HEK293 (cell line): ENCODE measurements at regions not wholly inside any gene's neighbourhood (a gene's known extent, or its start where the extent isn't known, plus 50 kb on each side); places are given as distances from the start of the nearest gene placed in this dataset.

Source experiments
- CTCF ChIA-PET: fragments of 350-600 bp; formaldehyde crosslinking; extraction: SDS; loops from one replicate; lab custom pipeline; 2021; ENCODE audit warnings: antibody characterized with exemption; lab: Yijun Ruan, JAX
- POLR2A ChIA-PET: fragments of 300-600 bp; formaldehyde crosslinking; extraction: SDS; loops from one replicate; lab custom pipeline; 2020; ENCODE audit warnings: antibody characterized with exemption, inconsistent platforms; lab: Yijun Ruan, JAX
- H3K27ac ChIP-seq: fragments of 200-500 bp; sonication (Bioruptor generic); 2 replicates; pipeline ENCODE4 v1.5.1; 2014; ENCODE audit warnings: low read depth, low read length, control low read depth, inconsistent platforms; ENCODE audit errors: extremely low read depth
- H3K36me3 ChIP-seq, 2 experiments: fragments of 200-500 bp in 1 of 2; sonication (Bioruptor generic) in 1 of 2; 1 replicate in 1 of 2; 2 replicates in 1 of 2; pipeline ENCODE4 v1.5.1; 2014 to 2017; ENCODE audit warnings: inconsistent platforms in 2 of 2, low read length in 2 of 2; ENCODE audit not compliant: control insufficient read depth in 2 of 2, insufficient read depth in 1 of 2
- H3K4me1 ChIP-seq: fragments of 200-500 bp; sonication (Bioruptor generic); 2 replicates; pipeline ENCODE4 v1.5.1; 2014; ENCODE audit warnings: mild to moderate bottlenecking, low read length, inconsistent platforms; ENCODE audit not compliant: control insufficient read depth, insufficient read depth
- H3K4me3 ChIP-seq: 2 replicates; pipeline ENCODE4 v1.5.1; 2011; ENCODE audit warnings: low read depth, mild to moderate bottlenecking, control low read depth, low read length, moderate library complexity
- H3K9me3 ChIP-seq: fragments of 200-500 bp; sonication (Bioruptor generic); 2 replicates; pipeline ENCODE4 v1.5.1; 2014; ENCODE audit warnings: low read depth, low read length, inconsistent platforms; ENCODE audit not compliant: control insufficient read depth, insufficient read depth
- ATF2 ChIP-seq: fragments of 450-650 bp; formaldehyde crosslinking; IDR thresholded peaks from 2 replicates; pipeline ENCODE4 v1.5.1; 2016; ENCODE audit warnings: missing biosample characterization, missing genetic modification characterization, low read depth
- GLI4 ChIP-seq: fragments of 450-650 bp; formaldehyde crosslinking; IDR thresholded peaks from 2 replicates; pipeline ENCODE4 v1.5.1; 2016; ENCODE audit warnings: missing biosample characterization, missing genetic modification characterization
- KLF9 ChIP-seq: fragments of 450-650 bp; formaldehyde crosslinking; IDR thresholded peaks from 2 replicates; pipeline ENCODE4 v1.5.1; 2016; ENCODE audit warnings: missing biosample characterization, missing genetic modification characterization, low read depth
- RBAK ChIP-seq: fragments of 450-650 bp; formaldehyde crosslinking; IDR thresholded peaks from 2 replicates; pipeline ENCODE4 v1.5.1; 2016; ENCODE audit warnings: missing biosample characterization, missing genetic modification characterization
- SCRT1 ChIP-seq: fragments of 450-650 bp; formaldehyde crosslinking; IDR thresholded peaks from 2 replicates; pipeline ENCODE4 v1.5.1; 2016; ENCODE audit warnings: missing biosample characterization, missing genetic modification characterization, borderline replicate concordance
- ZBTB21 ChIP-seq: fragments of 450-650 bp; formaldehyde crosslinking; IDR thresholded peaks from 2 replicates; pipeline ENCODE4 v1.5.1; 2017; ENCODE audit warnings: missing biosample characterization, missing genetic modification characterization
- ZBTB49 ChIP-seq: fragments of 450-650 bp; formaldehyde crosslinking; IDR thresholded peaks from 2 replicates; pipeline ENCODE4 v1.5.1; 2016; ENCODE audit warnings: missing biosample characterization, missing genetic modification characterization, low read depth
- ZBTB6 ChIP-seq: fragments of 450-650 bp; formaldehyde crosslinking; IDR thresholded peaks from 2 replicates; pipeline ENCODE4 v1.5.1; 2017; ENCODE audit warnings: missing biosample characterization, missing genetic modification characterization
- ZFP37 ChIP-seq: fragments of 450-650 bp; formaldehyde crosslinking; IDR thresholded peaks from 2 replicates; pipeline ENCODE4 v1.5.1; 2016; ENCODE audit warnings: missing biosample characterization, missing genetic modification characterization
- ZNF140 ChIP-seq: fragments of 450-650 bp; formaldehyde crosslinking; IDR thresholded peaks from 2 replicates; pipeline ENCODE4 v1.5.1; 2016; ENCODE audit warnings: missing biosample characterization, missing genetic modification characterization
- ZNF184 ChIP-seq: fragments of 450-650 bp; IDR thresholded peaks from 2 replicates; pipeline ENCODE4 v1.5.1; 2018; ENCODE audit warnings: missing biosample characterization, mild to moderate bottlenecking, missing genetic modification characterization
- ZNF214 ChIP-seq: fragments of 450-650 bp; formaldehyde crosslinking; IDR thresholded peaks from 2 replicates; pipeline ENCODE4 v1.5.1; 2017; ENCODE audit warnings: missing biosample characterization, mild to moderate bottlenecking, missing genetic modification characterization, borderline replicate concordance
- ZNF239 ChIP-seq: fragments of 450-650 bp; formaldehyde crosslinking; IDR thresholded peaks from 2 replicates; pipeline ENCODE4 v1.5.1; 2016; ENCODE audit warnings: missing biosample characterization, missing genetic modification characterization
- ZNF24 ChIP-seq: fragments of 450-650 bp; formaldehyde crosslinking; IDR thresholded peaks from 2 replicates; pipeline ENCODE4 v1.5.1; 2016; ENCODE audit warnings: missing biosample characterization, missing genetic modification characterization
- ZNF248 ChIP-seq: fragments of 450-650 bp; formaldehyde crosslinking; IDR thresholded peaks from 2 replicates; pipeline ENCODE4 v1.5.1; 2017; ENCODE audit warnings: missing biosample characterization, missing genetic modification characterization
- ZNF266 ChIP-seq: fragments of 450-650 bp; formaldehyde crosslinking; IDR thresholded peaks from 2 replicates; pipeline ENCODE4 v1.5.1; 2016; ENCODE audit warnings: missing biosample characterization, missing genetic modification characterization, low read depth
- ZNF280C ChIP-seq: fragments of 450-650 bp; formaldehyde crosslinking; IDR thresholded peaks from 2 replicates; pipeline ENCODE4 v1.5.1; 2016; ENCODE audit warnings: missing biosample characterization, missing genetic modification characterization
- ZNF398 ChIP-seq: fragments of 450-650 bp; formaldehyde crosslinking; IDR thresholded peaks from 2 replicates; pipeline ENCODE4 v1.5.1; 2017; ENCODE audit warnings: missing biosample characterization, missing genetic modification characterization
- ZNF423 ChIP-seq: fragments of 450-650 bp; formaldehyde crosslinking; IDR thresholded peaks from 2 replicates; pipeline ENCODE4 v1.5.1; 2016; ENCODE audit warnings: missing biosample characterization, missing genetic modification characterization
- ZNF501 ChIP-seq: fragments of 450-650 bp; formaldehyde crosslinking; IDR thresholded peaks from 2 replicates; pipeline ENCODE4 v1.5.1; 2016; ENCODE audit warnings: missing biosample characterization, missing genetic modification characterization
- ZNF510 ChIP-seq: fragments of 450-650 bp; formaldehyde crosslinking; IDR thresholded peaks from 2 replicates; pipeline ENCODE4 v1.5.1; 2018; ENCODE audit warnings: mild to moderate bottlenecking, missing genetic modification characterization, missing biosample characterization; ENCODE audit not compliant: insufficient replicate concordance
- ZNF610 ChIP-seq: fragments of 450-650 bp; formaldehyde crosslinking; IDR thresholded peaks from 2 replicates; pipeline ENCODE4 v1.5.1; 2016; ENCODE audit warnings: missing biosample characterization, missing genetic modification characterization, borderline replicate concordance
- ZNF777 ChIP-seq: fragments of 450-650 bp; formaldehyde crosslinking; IDR thresholded peaks from 2 replicates; pipeline ENCODE4 v1.5.1; 2017; ENCODE audit warnings: missing biosample characterization, missing genetic modification characterization, borderline replicate concordance
- ZNF843 ChIP-seq: fragments of 450-650 bp; formaldehyde crosslinking; IDR thresholded peaks from 2 replicates; pipeline ENCODE4 v1.5.1; 2016; ENCODE audit warnings: missing biosample characterization, missing genetic modification characterization

GRCh38 chr4:101464596-101464995, 117.3 kb upstream of the PPP3CA start:
- no peak overlapping the region for H3K4me3 ChIP-seq
- CTCF ChIA-PET = no interaction called here

GRCh38 chr4:101458914-101459313, 111.6 kb upstream of the PPP3CA start:
- Histone ChIP-seq H3K36me3 (no peaks in the 10 kb centered on the region), H3K9me3 (no peaks in the 10 kb centered on the region), H3K27ac (no peak overlapping the region), H3K4me3 (no peak overlapping the region), H3K4me1 (no peaks in the 10 kb centered on the region)
- TF ChIP-seq ZNF843 (tag by site-specific recombination) = no peak
- TF ChIP-seq ZNF140 (tag by site-specific recombination) = no peak
- TF ChIP-seq ZNF510 (tag by site-specific recombination) = no peak
- no peak for TF ChIP-seq ZBTB6 (tag by site-specific recombination)
- TF ChIP-seq ATF2 = no peak
- TF ChIP-seq ZNF184 (tag by site-specific recombination) = no peak
- TF ChIP-seq GLI4 (tag by site-specific recombination) = no peak
- no peak for TF ChIP-seq ZNF777
- TF ChIP-seq SCRT1 (tag by site-specific recombination) = no peak
- TF ChIP-seq ZNF248 (tag by site-specific recombination) = no peak
- no peak for TF ChIP-seq KLF9 (tag by site-specific recombination)
- no peak for TF ChIP-seq ZNF501 (tag by site-specific recombination)
- no peak for TF ChIP-seq RBAK (tag by site-specific recombination)
- no peak for TF ChIP-seq ZNF24 (tag by site-specific recombination)
- TF ChIP-seq ZNF423 = no peak
- TF ChIP-seq ZNF280C = no peak
- ChIA-PET CTCF (interaction anchor here (0.6 kb wide), 1 partner anchor 1120 kb away, joined by 3 read pairs; no protein-coding TSS in a partner anchor), POLR2A (no interaction called here)

More at GRCh38 chr4:101464596-101464995, 117.3 kb upstream of the PPP3CA start:
- no peak for TF ChIP-seq ZNF214 (tag by site-specific recombination)
- no peak for TF ChIP-seq ZNF610
- H3K36me3 ChIP-seq = no peaks in the 10 kb centered on the region
- no peaks in the 10 kb centered on the region for H3K4me1 ChIP-seq
- POLR2A ChIA-PET = no interaction called here
- H3K27ac ChIP-seq = no peak overlapping the region
- no peaks in the 10 kb centered on the region for H3K9me3 ChIP-seq

GRCh38 chr4:101458473-101458872, 111.1 kb upstream of the PPP3CA start:
- Histone ChIP-seq H3K4me3 (no peak overlapping the region), H3K27ac (no peak overlapping the region), H3K9me3 (no peaks in the 10 kb centered on the region), H3K4me1 (no peaks in the 10 kb centered on the region), H3K36me3 (no peaks in the 10 kb centered on the region)
- CTCF ChIA-PET = no interaction called here
- POLR2A ChIA-PET = no interaction called here
- TF ChIP-seq ZBTB49 (tag by site-specific recombination) (no peak), ZFP37 (tag by site-specific recombination) (no peak), ZNF266 (tag by site-specific recombination) (no peak), ZNF239 (tag by site-specific recombination) (no peak), ZBTB21 (tag by site-specific recombination) (no peak), ZNF398 (tag by site-specific recombination) (no peak), ZNF184 (tag by site-specific recombination) (no peak)
